Caco-2 (cell line): ENCODE measurements at regions not wholly inside any gene's neighbourhood (a gene's known extent, or its start where the extent isn't known, plus 50 kb on each side); places are given as distances from the start of the nearest gene placed in this dataset.

Experiments used
- BruUV-seq: library from RNA; stranded (reverse); fragments of 400-500 nt; replicated peaks from 2 replicates; lab custom pipeline; 2021; lab: Mats Ljungman, UMichigan
- CTCF ChIA-PET: fragments of 300-600 bp; sonication (Branson Sonifier 250); formaldehyde crosslinking; loops from one replicate; lab custom pipeline; 2022; ENCODE audit warnings: antibody characterized with exemption; lab: Charles Lee
- POLR2A ChIA-PET: fragments of 300-600 bp; sonication (Branson Sonifier 250); formaldehyde crosslinking; loops from one replicate; lab custom pipeline; 2022; ENCODE audit warnings: antibody characterized with exemption; lab: Charles Lee
- DNase-seq, 2 experiments: peaks; one replicate each; pipeline versions ENCODE4 v3.0.0 to v3.0.0-alpha.2; 2020 to 2022
- H3K27me3 ChIP-seq: replicated peaks from 2 replicates; pipeline ENCODE4 v1.6.0; 2011; ENCODE audit warnings: low read length; ENCODE audit not compliant: control insufficient read depth, insufficient read depth
- H3K36me3 ChIP-seq: 2 replicates; pipeline ENCODE4 v1.5.1; 2011; ENCODE audit warnings: low read length; ENCODE audit not compliant: control insufficient read depth, insufficient read depth
- H3K4me1 ChIP-seq: fragments of 250-450 bp; sonication (Bioruptor Pico); 2 replicates; pipeline ENCODE4 v1.5.1; 2020; ENCODE audit warnings: mild to moderate bottlenecking
- H3K4me3 ChIP-seq: 2 replicates; pipeline ENCODE4 v1.5.1; 2011; ENCODE audit warnings: low read depth, mild to moderate bottlenecking, control low read depth, low read length
- H3K9me3 ChIP-seq: fragments of 250-450 bp; sonication (Bioruptor Pico); 2 replicates; pipeline ENCODE4 v1.5.1; 2020; ENCODE audit warnings: mild to moderate bottlenecking, moderate library complexity
- H3K27ac Mint-ChIP-seq: one replicate; pipeline ENCODE4 v1.8.0; 2022; ENCODE audit warnings: mixed read lengths; ENCODE audit not compliant: unreplicated experiment
- H3K27me3 Mint-ChIP-seq: one replicate; pipeline ENCODE4 v1.8.0; 2022; ENCODE audit warnings: mixed read lengths; ENCODE audit not compliant: insufficient read depth, unreplicated experiment
- H3K36me3 Mint-ChIP-seq: one replicate; pipeline ENCODE4 v1.8.0; 2022; ENCODE audit warnings: mild to moderate bottlenecking, mixed read lengths; ENCODE audit not compliant: insufficient read depth, unreplicated experiment
- H3K4me1 Mint-ChIP-seq: one replicate; pipeline ENCODE4 v1.8.0; 2022; ENCODE audit warnings: low read depth, mixed read lengths; ENCODE audit not compliant: unreplicated experiment
- H3K4me3 Mint-ChIP-seq: one replicate; pipeline ENCODE4 v1.8.0; 2022; ENCODE audit warnings: mild to moderate bottlenecking, moderate library complexity, mixed read lengths; ENCODE audit not compliant: unreplicated experiment
- H3K9me3 Mint-ChIP-seq: one replicate; pipeline ENCODE4 v1.8.0; 2022; ENCODE audit warnings: mixed read lengths; ENCODE audit not compliant: unreplicated experiment
- intact Hi-C: fragments of 100-400 bp; cut with micrococcal nuclease; formaldehyde crosslinking; loops from one replicate; pipeline ENCODE4 v1.10.0; 2022; ENCODE audit not compliant: unreplicated experiment
- TF ChIP-seq, protein P1 (sequence below), 2 experiments: fragments of 200-600 bp in 1 of 2; IDR thresholded peaks; 1 replicate in 1 of 2; 2 replicates in 1 of 2; pipeline versions ENCODE4 v1.5.1 to v1.8.0; 2011 to 2022; ENCODE audit warnings: antibody characterized with exemption in 1 of 2, control low read depth in 1 of 2, inconsistent platforms in 1 of 2, low read depth in 1 of 2, low read length in 1 of 2, mild to moderate bottlenecking in 1 of 2, moderate library complexity in 1 of 2; ENCODE audit not compliant: insufficient read depth in 1 of 2, severe bottlenecking in 1 of 2, unreplicated experiment in 1 of 2

DNA sequence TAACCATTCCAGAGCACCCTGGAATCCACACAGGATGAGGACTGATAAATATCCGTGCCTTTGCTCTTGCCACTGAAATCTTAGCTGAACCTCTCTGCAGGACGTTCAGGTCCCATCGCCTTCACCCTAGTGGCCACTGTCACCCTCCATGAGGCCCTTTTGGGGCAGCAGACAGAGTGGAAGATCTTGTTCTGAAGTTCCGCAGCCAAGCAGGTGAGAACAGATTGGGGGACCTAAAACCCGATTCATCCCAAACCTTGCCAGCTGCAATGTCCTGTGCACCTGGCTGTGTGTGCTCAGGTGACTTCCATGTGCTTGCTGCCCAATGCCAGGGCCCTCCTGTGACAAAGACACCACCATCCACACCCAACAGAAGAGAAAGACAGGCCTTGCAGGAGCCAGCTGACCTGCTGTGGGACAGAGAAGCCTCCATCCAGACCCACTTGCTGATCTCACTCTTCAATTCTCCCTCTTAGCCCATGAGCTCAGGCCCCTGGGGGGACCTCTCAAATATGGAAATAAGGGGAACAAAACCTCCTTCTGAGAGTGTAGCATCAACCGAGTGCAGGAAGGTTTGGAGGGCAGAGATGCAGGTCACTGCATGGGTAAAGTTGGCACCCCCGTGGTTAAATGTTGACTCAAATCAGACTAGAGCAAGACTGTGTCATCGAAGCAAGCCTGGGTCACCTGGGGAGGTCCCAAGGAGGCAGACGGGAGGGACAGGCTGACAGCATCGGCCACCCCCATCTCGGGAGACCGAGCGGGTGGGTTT lies 308.7 kb upstream of the DIO3 start:
- Histone ChIP-seq H3K4me1 (no peaks in the 10 kb centered on the region), H3K36me3 (no peaks in the 10 kb centered on the region), H3K27me3 (no peaks in the 10 kb centered on the region), H3K9me3 (no peaks in the 10 kb centered on the region), H3K4me3 (no peak overlapping the region)
- ChIA-PET CTCF (no interaction called here), POLR2A (no interaction called here)
- Mint-ChIP-seq H3K4me1 (no peaks in the 10 kb centered on the region), H3K27me3 (no peaks in the 10 kb centered on the region), H3K36me3 (no peaks in the 10 kb centered on the region), H3K27ac (no peak overlapping the region), H3K9me3 (no peaks in the 10 kb centered on the region), H3K4me3 (no peak overlapping the region)
- DNase-seq, result no peak
- TF ChIP-seq, protein P1, sequence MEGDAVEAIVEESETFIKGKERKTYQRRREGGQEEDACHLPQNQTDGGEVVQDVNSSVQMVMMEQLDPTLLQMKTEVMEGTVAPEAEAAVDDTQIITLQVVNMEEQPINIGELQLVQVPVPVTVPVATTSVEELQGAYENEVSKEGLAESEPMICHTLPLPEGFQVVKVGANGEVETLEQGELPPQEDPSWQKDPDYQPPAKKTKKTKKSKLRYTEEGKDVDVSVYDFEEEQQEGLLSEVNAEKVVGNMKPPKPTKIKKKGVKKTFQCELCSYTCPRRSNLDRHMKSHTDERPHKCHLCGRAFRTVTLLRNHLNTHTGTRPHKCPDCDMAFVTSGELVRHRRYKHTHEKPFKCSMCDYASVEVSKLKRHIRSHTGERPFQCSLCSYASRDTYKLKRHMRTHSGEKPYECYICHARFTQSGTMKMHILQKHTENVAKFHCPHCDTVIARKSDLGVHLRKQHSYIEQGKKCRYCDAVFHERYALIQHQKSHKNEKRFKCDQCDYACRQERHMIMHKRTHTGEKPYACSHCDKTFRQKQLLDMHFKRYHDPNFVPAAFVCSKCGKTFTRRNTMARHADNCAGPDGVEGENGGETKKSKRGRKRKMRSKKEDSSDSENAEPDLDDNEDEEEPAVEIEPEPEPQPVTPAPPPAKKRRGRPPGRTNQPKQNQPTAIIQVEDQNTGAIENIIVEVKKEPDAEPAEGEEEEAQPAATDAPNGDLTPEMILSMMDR (IDR thresholded peaks at IDR 0.05; ENCODE audit: insufficient read depth in 1 of 2, low read depth in 1 of 2, low read length in 1 of 2, severe bottlenecking in 1 of 2, unreplicated experiment in 1 of 2), result no peak
- no TSS peak for BruUV-seq
- intact Hi-C loops, result no loop called here

DNA sequence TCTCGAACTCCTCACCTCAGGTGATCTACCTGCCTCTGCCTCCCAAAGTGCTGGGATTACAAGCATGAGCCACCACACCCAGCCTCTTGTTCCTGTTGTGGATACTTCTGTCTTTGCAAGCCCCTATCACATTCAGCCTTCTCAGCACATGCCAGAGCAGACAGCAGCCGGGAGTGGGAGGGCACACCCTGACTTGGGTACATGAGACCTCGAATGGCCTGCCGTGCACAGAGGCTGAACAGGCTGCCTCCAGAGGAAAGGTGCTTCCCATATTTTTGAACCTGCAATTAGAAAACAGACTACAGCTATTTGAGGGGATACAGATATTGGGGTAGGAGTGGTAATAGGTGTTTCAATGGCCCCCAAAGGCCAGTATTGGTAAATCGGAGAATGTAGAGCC lies 307.3 kb upstream of the DIO3 start:
- H3K36me3 ChIP-seq, result no peaks in the 10 kb centered on the region
- TF ChIP-seq, protein P1 (IDR thresholded peaks at IDR 0.05; ENCODE audit: insufficient read depth in 1 of 2, low read depth in 1 of 2, low read length in 1 of 2, severe bottlenecking in 1 of 2, unreplicated experiment in 1 of 2), result no peak
- DNase-seq, result no peak
- CTCF ChIA-PET, result no interaction called here
- H3K4me3 ChIP-seq, result no peak overlapping the region
- no peaks in the 10 kb centered on the region for H3K27me3 ChIP-seq
- no peaks in the 10 kb centered on the region for H3K4me1 Mint-ChIP-seq
- H3K4me3 Mint-ChIP-seq, result no peak overlapping the region
- intact Hi-C loops, result no loop called here
- no TSS peak for BruUV-seq
- POLR2A ChIA-PET, result no interaction called here
- H3K27ac Mint-ChIP-seq, result no peak overlapping the region
- H3K9me3 Mint-ChIP-seq, result no peaks in the 10 kb centered on the region
- H3K9me3 ChIP-seq, result no peaks in the 10 kb centered on the region; the same call in 1 of the 2 replicates
- no peaks in the 10 kb centered on the region for H3K4me1 ChIP-seq
- peaks cover 4% of the 10 kb centered on the region for H3K27me3 Mint-ChIP-seq
- H3K36me3 Mint-ChIP-seq, result no peaks in the 10 kb centered on the region

DNA sequence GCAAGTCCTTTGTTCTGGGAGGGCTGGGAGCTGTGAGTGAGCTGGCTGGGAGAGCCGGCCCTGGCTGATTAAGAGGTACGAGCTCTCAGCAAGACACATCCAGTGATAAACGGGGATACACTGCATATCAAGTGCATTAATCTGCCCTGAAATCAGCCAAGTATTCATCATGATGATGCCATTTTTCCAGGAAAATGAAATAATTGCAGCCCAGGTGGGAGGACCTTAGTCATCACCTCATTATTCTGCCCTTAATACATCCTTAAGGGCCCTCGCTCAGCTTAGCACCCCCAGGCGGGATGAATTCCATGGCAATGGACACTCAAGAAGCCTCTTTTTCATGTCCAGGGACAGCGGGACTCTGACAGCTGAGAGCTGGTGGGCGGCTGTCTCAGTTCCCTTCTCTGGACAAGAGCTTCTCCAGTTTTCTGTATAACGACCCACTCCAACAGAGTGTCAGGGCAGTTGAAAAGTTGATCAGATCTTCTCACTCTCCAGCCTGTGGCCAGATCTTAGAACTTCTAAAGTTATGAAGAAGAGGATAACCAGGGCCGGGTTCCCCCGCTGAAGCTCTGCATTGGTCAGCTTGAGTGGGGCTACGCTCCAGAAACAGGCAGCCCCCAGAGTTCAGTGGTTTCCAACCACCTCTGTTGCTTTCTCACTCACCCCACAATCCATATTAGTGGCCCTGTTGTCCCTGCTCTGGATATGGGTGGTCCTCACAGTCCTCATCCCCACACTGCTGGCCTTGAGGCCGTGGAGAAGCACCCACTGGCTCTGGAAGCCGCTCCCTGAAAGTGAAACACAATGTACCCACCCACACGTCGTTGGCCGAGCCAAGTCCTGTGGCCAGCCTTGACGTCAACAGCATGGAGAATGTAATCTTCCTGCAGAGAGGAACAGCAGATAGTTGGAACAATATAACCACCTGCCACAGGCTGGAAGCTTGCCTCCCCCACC lies 306.2 kb upstream of the DIO3 start:
- Mint-ChIP-seq H3K4me1 (no peaks in the 10 kb centered on the region), H3K4me3 (no peak overlapping the region), H3K27ac (no peak overlapping the region), H3K36me3 (no peaks in the 10 kb centered on the region), H3K27me3 (peaks cover 4% of the 10 kb centered on the region), H3K9me3 (no peaks in the 10 kb centered on the region)
- Histone ChIP-seq H3K27me3 (no peaks in the 10 kb centered on the region), H3K36me3 (no peaks in the 10 kb centered on the region), H3K4me1 (no peaks in the 10 kb centered on the region), H3K9me3 (no peaks in the 10 kb centered on the region; the same call in 1 of the 2 replicates), H3K4me3 (no peak overlapping the region)
- TF ChIP-seq, protein P1 (IDR thresholded peaks at IDR 0.05; ENCODE audit: insufficient read depth in 1 of 2, low read depth in 1 of 2, low read length in 1 of 2, severe bottlenecking in 1 of 2, unreplicated experiment in 1 of 2), result no peak
- DNase-seq, result no peak
- intact Hi-C loops, result no loop called here
- BruUV-seq, result no TSS peak
- CTCF ChIA-PET, result no interaction called here
- POLR2A ChIA-PET, result no interaction called here
